HEK293 (cell line): ENCODE measurements at regions not wholly inside any gene's neighbourhood (a gene's known extent, or its start where the extent isn't known, plus 50 kb on each side); places are given as distances from the start of the nearest gene placed in this dataset.

Experiments used
- CTCF ChIP-seq: fragments of 450-650 bp; formaldehyde crosslinking; IDR thresholded peaks from 2 replicates; pipeline ENCODE4 v1.5.1; 2016; ENCODE audit warnings: missing biosample characterization, missing genetic modification characterization
- PATZ1 ChIP-seq: fragments of 450-650 bp; formaldehyde crosslinking; IDR thresholded peaks from 2 replicates; pipeline ENCODE4 v1.5.1; 2016; ENCODE audit warnings: missing biosample characterization, missing genetic modification characterization
- SETDB1 ChIP-seq: IDR thresholded peaks from one replicate; pipeline ENCODE4 v1.6.1; 2017; ENCODE audit warnings: mild to moderate bottlenecking, low read length, moderate library complexity, mixed read lengths; ENCODE audit not compliant: insufficient read length
- TRIM28 ChIP-seq: IDR thresholded peaks from 2 replicates; pipeline ENCODE4 v1.6.1; 2011; ENCODE audit warnings: low read length, control low read depth, borderline replicate concordance
- ZFP3 ChIP-seq: fragments of 450-650 bp; formaldehyde crosslinking; IDR thresholded peaks from 2 replicates; pipeline ENCODE4 v1.5.1; 2016; ENCODE audit warnings: low read depth, missing biosample characterization, missing genetic modification characterization
- ZNF274 ChIP-seq, 2 experiments: fragments of 200-500 bp in 1 of 2; fragments of 450-650 bp in 1 of 2; sonication (Bioruptor generic) in 1 of 2; formaldehyde crosslinking in 1 of 2; IDR thresholded peaks; 2 replicates each; pipeline versions ENCODE4 v1.5.1 to v1.6.1; 2014 to 2016; ENCODE audit warnings: borderline replicate concordance in 1 of 2, inconsistent platforms in 1 of 2, low read length in 1 of 2, missing biosample characterization in 1 of 2, missing genetic modification characterization in 1 of 2
- ZNF621 ChIP-seq: fragments of 450-650 bp; formaldehyde crosslinking; IDR thresholded peaks from 2 replicates; pipeline ENCODE4 v1.5.1; 2017; ENCODE audit warnings: missing biosample characterization, missing genetic modification characterization
- ZNF623 ChIP-seq: fragments of 450-650 bp; formaldehyde crosslinking; IDR thresholded peaks from 2 replicates; pipeline ENCODE4 v1.5.1; 2016; ENCODE audit warnings: missing biosample characterization, missing genetic modification characterization

GRCh38 chr12:131458931-131459772 lies 251.7 kb upstream of the SFSWAP start:
- TF ChIP-seq PATZ1 (tag by site-specific recombination) (no peak), CTCF (tag by site-specific recombination) (no peak), TRIM28 (no peak), SETDB1 (no peak), ZFP3 (tag by site-specific recombination) (no peak), ZNF274 (IDR thresholded peaks at IDR 0.05; ENCODE audit: low read length) (no peak), ZNF274 (tag by site-specific recombination; IDR thresholded peaks at IDR 0.05; ENCODE audit: borderline replicate concordance) (no peak), ZNF623 (tag by site-specific recombination) (no peak), ZNF621 (no peak)
